ENCODE measurements at regions not wholly inside any gene's neighbourhood (a gene's known extent, or its start where the extent isn't known, plus 50 kb on each side); places are given as distances from the start of the nearest gene placed in this dataset.

- no peaks in the 10 kb centered on the region for H3K36me3 ChIP-seq (ENCODE audit: low read depth)
- H3K4me3 ChIP-seq (ENCODE audit: severe bottlenecking), result no peak overlapping the region
- H3K27me3 ChIP-seq (ENCODE audit: insufficient read depth, poor library complexity, severe bottlenecking), result no peaks in the 10 kb centered on the region
- TF ChIP-seq, protein P1, sequence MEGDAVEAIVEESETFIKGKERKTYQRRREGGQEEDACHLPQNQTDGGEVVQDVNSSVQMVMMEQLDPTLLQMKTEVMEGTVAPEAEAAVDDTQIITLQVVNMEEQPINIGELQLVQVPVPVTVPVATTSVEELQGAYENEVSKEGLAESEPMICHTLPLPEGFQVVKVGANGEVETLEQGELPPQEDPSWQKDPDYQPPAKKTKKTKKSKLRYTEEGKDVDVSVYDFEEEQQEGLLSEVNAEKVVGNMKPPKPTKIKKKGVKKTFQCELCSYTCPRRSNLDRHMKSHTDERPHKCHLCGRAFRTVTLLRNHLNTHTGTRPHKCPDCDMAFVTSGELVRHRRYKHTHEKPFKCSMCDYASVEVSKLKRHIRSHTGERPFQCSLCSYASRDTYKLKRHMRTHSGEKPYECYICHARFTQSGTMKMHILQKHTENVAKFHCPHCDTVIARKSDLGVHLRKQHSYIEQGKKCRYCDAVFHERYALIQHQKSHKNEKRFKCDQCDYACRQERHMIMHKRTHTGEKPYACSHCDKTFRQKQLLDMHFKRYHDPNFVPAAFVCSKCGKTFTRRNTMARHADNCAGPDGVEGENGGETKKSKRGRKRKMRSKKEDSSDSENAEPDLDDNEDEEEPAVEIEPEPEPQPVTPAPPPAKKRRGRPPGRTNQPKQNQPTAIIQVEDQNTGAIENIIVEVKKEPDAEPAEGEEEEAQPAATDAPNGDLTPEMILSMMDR (IDR thresholded peaks at IDR 0.05; ENCODE audit: poor library complexity, severe bottlenecking), result no peak
- no peak for DNase-seq (ENCODE audit: low spot score)
- H3K9me3 ChIP-seq (ENCODE audit: severe bottlenecking), result no peaks in the 10 kb centered on the region
- no peak overlapping the region for H3K27ac ChIP-seq (ENCODE audit: poor library complexity, severe bottlenecking)
- no peak for ATAC-seq (ENCODE audit: low read depth)
- H3K4me1 ChIP-seq (ENCODE audit: insufficient read depth, poor library complexity, severe bottlenecking), result no peaks in the 10 kb centered on the region
Measured at GRCh38 chr1:199311478-199312262, 672.8 kb downstream of the PTPRC start.

GRCh38 chr1:199312626-199313025 is 673.8 kb downstream of the PTPRC start:
- ATAC-seq (ENCODE audit: low read depth) (no peak), DNase-seq (ENCODE audit: low spot score) (no peak)
- Histone ChIP-seq H3K27ac (ENCODE audit: poor library complexity, severe bottlenecking) (no peak overlapping the region), H3K4me3 (ENCODE audit: severe bottlenecking) (no peak overlapping the region), H3K4me1 (ENCODE audit: insufficient read depth, poor library complexity, severe bottlenecking) (no peaks in the 10 kb centered on the region), H3K27me3 (ENCODE audit: insufficient read depth, poor library complexity, severe bottlenecking) (no peaks in the 10 kb centered on the region), H3K36me3 (ENCODE audit: low read depth) (no peaks in the 10 kb centered on the region), H3K9me3 (ENCODE audit: severe bottlenecking) (no peaks in the 10 kb centered on the region)
- TF ChIP-seq, protein P1 (IDR thresholded peaks at IDR 0.05; ENCODE audit: poor library complexity, severe bottlenecking), result no peak

- no peaks in the 10 kb centered on the region for H3K36me3 ChIP-seq (ENCODE audit: low read depth)
- H3K9me3 ChIP-seq (ENCODE audit: severe bottlenecking), result no peaks in the 10 kb centered on the region
- no peak overlapping the region for H3K27ac ChIP-seq (ENCODE audit: poor library complexity, severe bottlenecking)
- no peak overlapping the region for H3K4me3 ChIP-seq (ENCODE audit: severe bottlenecking)
- DNase-seq (ENCODE audit: low spot score) (no peak), ATAC-seq (ENCODE audit: low read depth) (no peak)
- no peaks in the 10 kb centered on the region for H3K4me1 ChIP-seq (ENCODE audit: insufficient read depth, poor library complexity, severe bottlenecking)
- H3K27me3 ChIP-seq (ENCODE audit: insufficient read depth, poor library complexity, severe bottlenecking), result no peaks in the 10 kb centered on the region
- TF ChIP-seq, protein P1 (IDR thresholded peaks at IDR 0.05; ENCODE audit: poor library complexity, severe bottlenecking), result no peak
Measured at GRCh38 chr1:199313444-199313843, 674.6 kb downstream of the PTPRC start.

- no peaks in the 10 kb centered on the region for H3K36me3 ChIP-seq (ENCODE audit: low read depth)
- H3K27me3 ChIP-seq (ENCODE audit: insufficient read depth, poor library complexity, severe bottlenecking), result no peaks in the 10 kb centered on the region
- no peaks in the 10 kb centered on the region for H3K9me3 ChIP-seq (ENCODE audit: severe bottlenecking)
- ATAC-seq (ENCODE audit: low read depth) (no peak), DNase-seq (ENCODE audit: low spot score) (no peak)
- no peak overlapping the region for H3K27ac ChIP-seq (ENCODE audit: poor library complexity, severe bottlenecking)
- H3K4me1 ChIP-seq (ENCODE audit: insufficient read depth, poor library complexity, severe bottlenecking), result no peaks in the 10 kb centered on the region
- no peak overlapping the region for H3K4me3 ChIP-seq (ENCODE audit: severe bottlenecking)
- TF ChIP-seq, protein P1 (IDR thresholded peaks at IDR 0.05; ENCODE audit: poor library complexity, severe bottlenecking), result no peak
Measured at GRCh38 chr1:199319341-199319740, 680.5 kb downstream of the PTPRC start.

DNA sequence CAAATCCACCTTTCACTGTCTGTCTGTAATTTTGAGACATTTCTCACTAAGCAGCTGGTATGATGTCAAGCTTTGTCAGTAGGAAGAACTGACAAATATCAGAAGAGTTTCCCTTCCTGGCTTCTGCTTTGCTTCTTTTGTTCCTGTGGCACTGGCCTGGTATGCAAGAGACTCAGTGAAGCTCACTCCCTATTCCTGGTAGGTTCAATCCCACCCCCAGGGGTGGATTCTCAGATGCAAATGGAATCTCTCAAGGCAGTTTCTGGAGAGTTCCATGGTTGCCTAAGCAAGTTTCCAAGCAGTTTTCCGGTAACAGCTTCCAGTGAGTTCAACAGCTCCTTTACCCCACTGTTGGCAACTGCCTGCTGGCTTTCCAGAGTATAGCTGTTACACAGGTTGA is 683.4 kb downstream of the PTPRC start:
- Histone ChIP-seq H3K36me3 (ENCODE audit: low read depth) (no peaks in the 10 kb centered on the region), H3K4me1 (ENCODE audit: insufficient read depth, poor library complexity, severe bottlenecking) (no peaks in the 10 kb centered on the region), H3K27ac (ENCODE audit: poor library complexity, severe bottlenecking) (no peak overlapping the region), H3K9me3 (ENCODE audit: severe bottlenecking) (peaks cover 4% of the 10 kb centered on the region), H3K4me3 (ENCODE audit: severe bottlenecking) (no peak overlapping the region), H3K27me3 (ENCODE audit: insufficient read depth, poor library complexity, severe bottlenecking) (peaks cover 3% of the 10 kb centered on the region)
- no peak for DNase-seq (ENCODE audit: low spot score)
- TF ChIP-seq, protein P1 (IDR thresholded peaks at IDR 0.05; ENCODE audit: poor library complexity, severe bottlenecking), result no peak
- ATAC-seq (ENCODE audit: low read depth), result no peak
